Prostate gland (tissue), 2 donors: ENCODE measurements at regions not wholly inside any gene's neighbourhood (a gene's known extent, or its start where the extent isn't known, plus 50 kb on each side); places are given as distances from the start of the nearest gene placed in this dataset.

Source experiments
- POLR2AphosphoS5 ChIP-seq: sonication (generic); formaldehyde crosslinking; IDR thresholded peaks from one replicate; pipeline ENCODE4 v1.6.1; 2017; ENCODE audit warnings: antibody characterized with exemption
- TF ChIP-seq, protein P1 (sequence below), 4 experiments: fragments of 200-600 bp in 2 of 4; fragments of 450-650 bp in 2 of 4; sonication (generic) in 2 of 4; IDR thresholded peaks; 1 replicate in 3 of 4; 2 replicates in 1 of 4; pipeline ENCODE4 v1.5.1; 2016 to 2019; ENCODE audit warnings: antibody characterized with exemption in 4 of 4, mild to moderate bottlenecking in 2 of 4, moderate library complexity in 2 of 4

DNA sequence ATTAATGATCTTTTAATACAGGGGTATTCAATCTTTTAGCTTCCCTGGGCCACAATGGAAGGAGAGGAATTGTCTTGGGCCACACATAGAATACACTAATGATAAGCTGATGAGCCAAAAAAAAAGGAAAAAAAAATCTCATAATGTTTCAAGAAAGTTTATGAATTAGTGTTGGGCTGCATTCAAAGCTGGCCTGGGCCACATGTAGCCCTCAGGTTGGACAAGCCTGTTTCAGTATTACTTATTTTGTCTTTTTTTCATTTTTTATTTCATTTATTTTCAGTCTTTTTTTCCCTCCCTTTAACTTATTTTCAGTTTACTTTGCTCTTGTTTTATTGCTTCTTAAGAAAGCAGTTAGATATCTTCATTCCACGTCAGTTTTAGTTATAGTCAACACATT is 2171.8 kb upstream of the DEFB115 start:
- TF ChIP-seq, protein P1, sequence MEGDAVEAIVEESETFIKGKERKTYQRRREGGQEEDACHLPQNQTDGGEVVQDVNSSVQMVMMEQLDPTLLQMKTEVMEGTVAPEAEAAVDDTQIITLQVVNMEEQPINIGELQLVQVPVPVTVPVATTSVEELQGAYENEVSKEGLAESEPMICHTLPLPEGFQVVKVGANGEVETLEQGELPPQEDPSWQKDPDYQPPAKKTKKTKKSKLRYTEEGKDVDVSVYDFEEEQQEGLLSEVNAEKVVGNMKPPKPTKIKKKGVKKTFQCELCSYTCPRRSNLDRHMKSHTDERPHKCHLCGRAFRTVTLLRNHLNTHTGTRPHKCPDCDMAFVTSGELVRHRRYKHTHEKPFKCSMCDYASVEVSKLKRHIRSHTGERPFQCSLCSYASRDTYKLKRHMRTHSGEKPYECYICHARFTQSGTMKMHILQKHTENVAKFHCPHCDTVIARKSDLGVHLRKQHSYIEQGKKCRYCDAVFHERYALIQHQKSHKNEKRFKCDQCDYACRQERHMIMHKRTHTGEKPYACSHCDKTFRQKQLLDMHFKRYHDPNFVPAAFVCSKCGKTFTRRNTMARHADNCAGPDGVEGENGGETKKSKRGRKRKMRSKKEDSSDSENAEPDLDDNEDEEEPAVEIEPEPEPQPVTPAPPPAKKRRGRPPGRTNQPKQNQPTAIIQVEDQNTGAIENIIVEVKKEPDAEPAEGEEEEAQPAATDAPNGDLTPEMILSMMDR (IDR thresholded peaks at IDR 0.05) = no peak
- TF ChIP-seq POLR2AphosphoS5 = no peak
